ENCODE measurements at regions not wholly inside any gene's neighbourhood (a gene's known extent, or its start where the extent isn't known, plus 50 kb on each side); places are given as distances from the start of the nearest gene placed in this dataset.

DNA sequence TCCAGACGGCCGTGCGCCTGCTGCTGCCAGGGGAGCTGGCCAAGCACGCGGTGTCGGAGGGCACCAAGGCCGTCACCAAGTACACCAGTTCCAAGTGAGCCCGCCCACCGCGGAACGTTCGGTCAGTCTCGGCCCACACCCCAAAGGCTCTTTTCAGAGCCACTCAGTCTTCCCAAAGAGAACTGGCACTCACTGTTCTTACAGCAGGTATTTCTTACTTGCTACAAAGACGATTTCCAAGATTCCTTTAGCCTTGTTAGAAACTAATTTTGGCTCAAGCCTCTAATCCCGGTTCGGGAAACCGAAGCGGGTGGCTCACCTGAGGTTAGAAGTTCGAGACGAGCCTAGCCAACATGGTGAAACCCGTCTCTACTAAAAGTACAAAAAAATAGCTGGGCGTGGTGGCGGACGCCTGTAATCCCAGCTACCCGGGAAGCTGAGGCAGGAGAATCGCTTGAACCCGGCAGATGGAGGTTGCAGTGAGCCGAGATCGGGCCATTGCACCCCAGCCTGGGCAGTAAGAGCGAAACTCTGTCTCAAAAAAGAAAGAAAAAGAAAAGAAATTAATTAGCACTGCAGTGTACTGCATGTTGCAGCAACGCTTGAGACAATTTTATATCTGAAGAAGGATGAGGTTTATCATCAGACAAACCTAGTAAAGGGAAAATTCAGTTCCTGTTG, 73.1 kb downstream of the OR2B2 start (continued):
- TF ChIP-seq CHD2 (IDR thresholded peaks at IDR 0.05; ENCODE audit: low read depth, low read length): no peak
- TF ChIP-seq CAMTA2 (CRISPR knock-in tag; IDR thresholded peaks at IDR 0.05; ENCODE audit: borderline replicate concordance): peak; percentile 94; the same call in 1 of the 2 replicates
- TF ChIP-seq, protein P1, sequence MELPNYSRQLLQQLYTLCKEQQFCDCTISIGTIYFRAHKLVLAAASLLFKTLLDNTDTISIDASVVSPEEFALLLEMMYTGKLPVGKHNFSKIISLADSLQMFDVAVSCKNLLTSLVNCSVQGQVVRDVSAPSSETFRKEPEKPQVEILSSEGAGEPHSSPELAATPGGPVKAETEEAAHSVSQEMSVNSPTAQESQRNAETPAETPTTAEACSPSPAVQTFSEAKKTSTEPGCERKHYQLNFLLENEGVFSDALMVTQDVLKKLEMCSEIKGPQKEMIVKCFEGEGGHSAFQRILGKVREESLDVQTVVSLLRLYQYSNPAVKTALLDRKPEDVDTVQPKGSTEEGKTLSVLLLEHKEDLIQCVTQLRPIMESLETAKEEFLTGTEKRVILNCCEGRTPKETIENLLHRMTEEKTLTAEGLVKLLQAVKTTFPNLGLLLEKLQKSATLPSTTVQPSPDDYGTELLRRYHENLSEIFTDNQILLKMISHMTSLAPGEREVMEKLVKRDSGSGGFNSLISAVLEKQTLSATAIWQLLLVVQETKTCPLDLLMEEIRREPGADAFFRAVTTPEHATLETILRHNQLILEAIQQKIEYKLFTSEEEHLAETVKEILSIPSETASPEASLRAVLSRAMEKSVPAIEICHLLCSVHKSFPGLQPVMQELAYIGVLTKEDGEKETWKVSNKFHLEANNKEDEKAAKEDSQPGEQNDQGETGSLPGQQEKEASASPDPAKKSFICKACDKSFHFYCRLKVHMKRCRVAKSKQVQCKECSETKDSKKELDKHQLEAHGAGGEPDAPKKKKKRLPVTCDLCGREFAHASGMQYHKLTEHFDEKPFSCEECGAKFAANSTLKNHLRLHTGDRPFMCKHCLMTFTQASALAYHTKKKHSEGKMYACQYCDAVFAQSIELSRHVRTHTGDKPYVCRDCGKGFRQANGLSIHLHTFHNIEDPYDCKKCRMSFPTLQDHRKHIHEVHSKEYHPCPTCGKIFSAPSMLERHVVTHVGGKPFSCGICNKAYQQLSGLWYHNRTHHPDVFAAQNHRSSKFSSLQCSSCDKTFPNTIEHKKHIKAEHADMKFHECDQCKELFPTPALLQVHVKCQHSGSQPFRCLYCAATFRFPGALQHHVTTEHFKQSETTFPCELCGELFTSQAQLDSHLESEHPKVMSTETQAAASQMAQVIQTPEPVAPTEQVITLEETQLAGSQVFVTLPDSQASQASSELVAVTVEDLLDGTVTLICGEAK (IDR thresholded peaks at IDR 0.05): no peak
- TF ChIP-seq, protein P1 (CRISPR knock-in tag; IDR thresholded peaks at IDR 0.05): peak; percentile 45; the same call in 1 of the 2 replicates
- peak; percentile 32; the same call in 1 of the 2 replicates for TF ChIP-seq ZNF224 (CRISPR knock-in tag; IDR thresholded peaks at IDR 0.05)
- 0 out of 2 replicates have a peak, but pooled peaks have one; percentile 17 for TF ChIP-seq KMT2A (CRISPR knock-in tag; IDR thresholded peaks at IDR 0.05)
- 0 out of 2 replicates have a peak, but pooled peaks have one; percentile 71 for TF ChIP-seq ZNF570 (CRISPR knock-in tag; IDR thresholded peaks at IDR 0.05; ENCODE audit: borderline replicate concordance)
- TF ChIP-seq, protein P2, sequence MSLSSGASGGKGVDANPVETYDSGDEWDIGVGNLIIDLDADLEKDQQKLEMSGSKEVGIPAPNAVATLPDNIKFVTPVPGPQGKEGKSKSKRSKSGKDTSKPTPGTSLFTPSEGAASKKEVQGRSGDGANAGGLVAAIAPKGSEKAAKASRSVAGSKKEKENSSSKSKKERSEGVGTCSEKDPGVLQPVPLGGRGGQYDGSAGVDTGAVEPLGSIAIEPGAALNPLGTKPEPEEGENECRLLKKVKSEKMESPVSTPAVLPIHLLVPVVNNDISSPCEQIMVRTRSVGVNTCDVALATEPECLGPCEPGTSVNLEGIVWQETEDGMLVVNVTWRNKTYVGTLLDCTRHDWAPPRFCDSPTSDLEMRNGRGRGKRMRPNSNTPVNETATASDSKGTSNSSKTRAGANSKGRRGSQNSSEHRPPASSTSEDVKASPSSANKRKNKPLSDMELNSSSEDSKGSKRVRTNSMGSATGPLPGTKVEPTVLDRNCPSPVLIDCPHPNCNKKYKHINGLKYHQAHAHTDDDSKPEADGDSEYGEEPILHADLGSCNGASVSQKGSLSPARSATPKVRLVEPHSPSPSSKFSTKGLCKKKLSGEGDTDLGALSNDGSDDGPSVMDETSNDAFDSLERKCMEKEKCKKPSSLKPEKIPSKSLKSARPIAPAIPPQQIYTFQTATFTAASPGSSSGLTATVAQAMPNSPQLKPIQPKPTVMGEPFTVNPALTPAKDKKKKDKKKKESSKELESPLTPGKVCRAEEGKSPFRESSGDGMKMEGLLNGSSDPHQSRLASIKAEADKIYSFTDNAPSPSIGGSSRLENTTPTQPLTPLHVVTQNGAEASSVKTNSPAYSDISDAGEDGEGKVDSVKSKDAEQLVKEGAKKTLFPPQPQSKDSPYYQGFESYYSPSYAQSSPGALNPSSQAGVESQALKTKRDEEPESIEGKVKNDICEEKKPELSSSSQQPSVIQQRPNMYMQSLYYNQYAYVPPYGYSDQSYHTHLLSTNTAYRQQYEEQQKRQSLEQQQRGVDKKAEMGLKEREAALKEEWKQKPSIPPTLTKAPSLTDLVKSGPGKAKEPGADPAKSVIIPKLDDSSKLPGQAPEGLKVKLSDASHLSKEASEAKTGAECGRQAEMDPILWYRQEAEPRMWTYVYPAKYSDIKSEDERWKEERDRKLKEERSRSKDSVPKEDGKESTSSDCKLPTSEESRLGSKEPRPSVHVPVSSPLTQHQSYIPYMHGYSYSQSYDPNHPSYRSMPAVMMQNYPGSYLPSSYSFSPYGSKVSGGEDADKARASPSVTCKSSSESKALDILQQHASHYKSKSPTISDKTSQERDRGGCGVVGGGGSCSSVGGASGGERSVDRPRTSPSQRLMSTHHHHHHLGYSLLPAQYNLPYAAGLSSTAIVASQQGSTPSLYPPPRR (CRISPR knock-in tag; IDR thresholded peaks at IDR 0.05; ENCODE audit: borderline replicate concordance): peak; percentile 56; the same call in 1 of the 2 replicates
- TF ChIP-seq ELF3 (CRISPR knock-in tag; IDR thresholded peaks at IDR 0.05): 0 out of 2 replicates have a peak, but pooled peaks have one; percentile 1
- TF ChIP-seq TGIF2 (CRISPR knock-in tag; IDR thresholded peaks at IDR 0.05): peak; percentile 11; the same call in 1 of the 2 replicates
- TF ChIP-seq, protein P3, sequence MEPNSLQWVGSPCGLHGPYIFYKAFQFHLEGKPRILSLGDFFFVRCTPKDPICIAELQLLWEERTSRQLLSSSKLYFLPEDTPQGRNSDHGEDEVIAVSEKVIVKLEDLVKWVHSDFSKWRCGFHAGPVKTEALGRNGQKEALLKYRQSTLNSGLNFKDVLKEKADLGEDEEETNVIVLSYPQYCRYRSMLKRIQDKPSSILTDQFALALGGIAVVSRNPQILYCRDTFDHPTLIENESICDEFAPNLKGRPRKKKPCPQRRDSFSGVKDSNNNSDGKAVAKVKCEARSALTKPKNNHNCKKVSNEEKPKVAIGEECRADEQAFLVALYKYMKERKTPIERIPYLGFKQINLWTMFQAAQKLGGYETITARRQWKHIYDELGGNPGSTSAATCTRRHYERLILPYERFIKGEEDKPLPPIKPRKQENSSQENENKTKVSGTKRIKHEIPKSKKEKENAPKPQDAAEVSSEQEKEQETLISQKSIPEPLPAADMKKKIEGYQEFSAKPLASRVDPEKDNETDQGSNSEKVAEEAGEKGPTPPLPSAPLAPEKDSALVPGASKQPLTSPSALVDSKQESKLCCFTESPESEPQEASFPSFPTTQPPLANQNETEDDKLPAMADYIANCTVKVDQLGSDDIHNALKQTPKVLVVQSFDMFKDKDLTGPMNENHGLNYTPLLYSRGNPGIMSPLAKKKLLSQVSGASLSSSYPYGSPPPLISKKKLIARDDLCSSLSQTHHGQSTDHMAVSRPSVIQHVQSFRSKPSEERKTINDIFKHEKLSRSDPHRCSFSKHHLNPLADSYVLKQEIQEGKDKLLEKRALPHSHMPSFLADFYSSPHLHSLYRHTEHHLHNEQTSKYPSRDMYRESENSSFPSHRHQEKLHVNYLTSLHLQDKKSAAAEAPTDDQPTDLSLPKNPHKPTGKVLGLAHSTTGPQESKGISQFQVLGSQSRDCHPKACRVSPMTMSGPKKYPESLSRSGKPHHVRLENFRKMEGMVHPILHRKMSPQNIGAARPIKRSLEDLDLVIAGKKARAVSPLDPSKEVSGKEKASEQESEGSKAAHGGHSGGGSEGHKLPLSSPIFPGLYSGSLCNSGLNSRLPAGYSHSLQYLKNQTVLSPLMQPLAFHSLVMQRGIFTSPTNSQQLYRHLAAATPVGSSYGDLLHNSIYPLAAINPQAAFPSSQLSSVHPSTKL (CRISPR knock-in tag; IDR thresholded peaks at IDR 0.05): no peak

Data from HepG2 (cell line).